ENCODE measurements at regions not wholly inside any gene's neighbourhood (a gene's known extent, or its start where the extent isn't known, plus 50 kb on each side); places are given as distances from the start of the nearest gene placed in this dataset.
A peak's percentile ranks its signal among the peaks of the same experiment; 100 is the strongest.

GRCh38 chr5:126100767-126101166, 322.4 kb upstream of the GRAMD2B start:
- WGBS (ENCODE audit: insufficient coverage) = no CpG with 5 or more reads among the region's 5 CpGs
- Histone ChIP-seq H3K27me3 (ENCODE audit: control insufficient read depth, insufficient read depth, low read length) (no peaks in the 10 kb centered on the region), H3K4me3 (ENCODE audit: low read length) (no peak overlapping the region), H3K27ac (ENCODE audit: low read length) (no peak overlapping the region), H3K4me1 (ENCODE audit: control insufficient read depth, insufficient read depth, low read length) (no peaks in the 10 kb centered on the region), H3K36me3 (ENCODE audit: control insufficient read depth, insufficient read depth, low read length) (no peaks in the 10 kb centered on the region), H3K9me3 (replicated peaks; ENCODE audit: control insufficient read depth, low read depth, low read length) (no peaks in the 10 kb centered on the region)
- peak; percentile 19 for DNase-seq

- Histone ChIP-seq H3K4me3 (ENCODE audit: low read length) (no peak overlapping the region), H3K9me3 (replicated peaks; ENCODE audit: control insufficient read depth, low read depth, low read length) (no peaks in the 10 kb centered on the region), H3K27me3 (ENCODE audit: control insufficient read depth, insufficient read depth, low read length) (no peaks in the 10 kb centered on the region), H3K4me1 (ENCODE audit: control insufficient read depth, insufficient read depth, low read length) (no peaks in the 10 kb centered on the region), H3K27ac (ENCODE audit: low read length) (no peak overlapping the region), H3K36me3 (ENCODE audit: control insufficient read depth, insufficient read depth, low read length) (no peaks in the 10 kb centered on the region)
- DNase-seq = no peak
- 78% methylated on average over 4 of the region's 4 CpGs for WGBS (ENCODE audit: insufficient coverage)
Measured at GRCh38 chr5:126101901-126102300, 321.3 kb upstream of the GRAMD2B start.

GRCh38 chr5:126103050-126103449, 320.2 kb upstream of the GRAMD2B start:
- no peaks in the 10 kb centered on the region for H3K27me3 ChIP-seq (ENCODE audit: control insufficient read depth, insufficient read depth, low read length)
- no peak overlapping the region for H3K27ac ChIP-seq (ENCODE audit: low read length)
- no peak overlapping the region for H3K4me3 ChIP-seq (ENCODE audit: low read length)
- no peaks in the 10 kb centered on the region for H3K4me1 ChIP-seq (ENCODE audit: control insufficient read depth, insufficient read depth, low read length)
- DNase-seq = no peak
- no peaks in the 10 kb centered on the region for H3K9me3 ChIP-seq (replicated peaks; ENCODE audit: control insufficient read depth, low read depth, low read length)
- H3K36me3 ChIP-seq (ENCODE audit: control insufficient read depth, insufficient read depth, low read length) = no peaks in the 10 kb centered on the region

GRCh38 chr5:126103868-126104267, 319.3 kb upstream of the GRAMD2B start:
- no peaks in the 10 kb centered on the region for H3K9me3 ChIP-seq (replicated peaks; ENCODE audit: control insufficient read depth, low read depth, low read length)
- H3K4me1 ChIP-seq (ENCODE audit: control insufficient read depth, insufficient read depth, low read length) = no peaks in the 10 kb centered on the region
- WGBS (ENCODE audit: insufficient coverage) = no CpG with 5 or more reads among the region's 1 CpG
- no peaks in the 10 kb centered on the region for H3K36me3 ChIP-seq (ENCODE audit: control insufficient read depth, insufficient read depth, low read length)
- H3K4me3 ChIP-seq (ENCODE audit: low read length) = no peak overlapping the region
- DNase-seq = no peak
- no peaks in the 10 kb centered on the region for H3K27me3 ChIP-seq (ENCODE audit: control insufficient read depth, insufficient read depth, low read length)
- H3K27ac ChIP-seq (ENCODE audit: low read length) = no peak overlapping the region

GRCh38 chr5:126104341-126104740, 318.9 kb upstream of the GRAMD2B start:
- no peak overlapping the region for H3K4me3 ChIP-seq (ENCODE audit: low read length)
- no peaks in the 10 kb centered on the region for H3K36me3 ChIP-seq (ENCODE audit: control insufficient read depth, insufficient read depth, low read length)
- DNase-seq = no peak

GRCh38 chr5:126104951-126105350, 318.3 kb upstream of the GRAMD2B start:
- Histone ChIP-seq H3K27ac (ENCODE audit: low read length) (no peak overlapping the region), H3K9me3 (replicated peaks; ENCODE audit: control insufficient read depth, low read depth, low read length) (no peaks in the 10 kb centered on the region), H3K36me3 (ENCODE audit: control insufficient read depth, insufficient read depth, low read length) (no peaks in the 10 kb centered on the region), H3K4me3 (ENCODE audit: low read length) (no peak overlapping the region), H3K27me3 (ENCODE audit: control insufficient read depth, insufficient read depth, low read length) (no peaks in the 10 kb centered on the region), H3K4me1 (ENCODE audit: control insufficient read depth, insufficient read depth, low read length) (no peaks in the 10 kb centered on the region)
- no peak for DNase-seq
- no CpG with 5 or more reads among the region's 1 CpG for WGBS (ENCODE audit: insufficient coverage)

More at GRCh38 chr5:126104341-126104740, 318.9 kb upstream of the GRAMD2B start:
- no peaks in the 10 kb centered on the region for H3K27me3 ChIP-seq (ENCODE audit: control insufficient read depth, insufficient read depth, low read length)
- no peak overlapping the region for H3K27ac ChIP-seq (ENCODE audit: low read length)
- no peaks in the 10 kb centered on the region for H3K4me1 ChIP-seq (ENCODE audit: control insufficient read depth, insufficient read depth, low read length)
- H3K9me3 ChIP-seq (replicated peaks; ENCODE audit: control insufficient read depth, low read depth, low read length) = no peaks in the 10 kb centered on the region

- no peaks in the 10 kb centered on the region for H3K9me3 ChIP-seq (replicated peaks; ENCODE audit: control insufficient read depth, low read depth, low read length)
- H3K4me1 ChIP-seq (ENCODE audit: control insufficient read depth, insufficient read depth, low read length) = no peaks in the 10 kb centered on the region
- H3K4me3 ChIP-seq (ENCODE audit: low read length) = no peak overlapping the region
- H3K36me3 ChIP-seq (ENCODE audit: control insufficient read depth, insufficient read depth, low read length) = no peaks in the 10 kb centered on the region
- H3K27me3 ChIP-seq (ENCODE audit: control insufficient read depth, insufficient read depth, low read length) = no peaks in the 10 kb centered on the region
- 89% methylated on average over 2 of the region's 3 CpGs for WGBS (ENCODE audit: insufficient coverage)
- DNase-seq = no peak
- no peak overlapping the region for H3K27ac ChIP-seq (ENCODE audit: low read length)
Measured at GRCh38 chr5:126106029-126106428, 317.2 kb upstream of the GRAMD2B start.

GRCh38 chr5:126107381-126107780, 315.8 kb upstream of the GRAMD2B start:
- Histone ChIP-seq H3K4me1 (ENCODE audit: control insufficient read depth, insufficient read depth, low read length) (no peaks in the 10 kb centered on the region), H3K9me3 (replicated peaks; ENCODE audit: control insufficient read depth, low read depth, low read length) (peaks cover 3% of the 10 kb centered on the region), H3K27ac (ENCODE audit: low read length) (no peak overlapping the region), H3K4me3 (ENCODE audit: low read length) (no peak overlapping the region), H3K36me3 (ENCODE audit: control insufficient read depth, insufficient read depth, low read length) (no peaks in the 10 kb centered on the region), H3K27me3 (ENCODE audit: control insufficient read depth, insufficient read depth, low read length) (no peaks in the 10 kb centered on the region)
- no peak for DNase-seq
- WGBS (ENCODE audit: insufficient coverage) = no CpG with 5 or more reads among the region's 2 CpGs

- no peak for DNase-seq
- H3K36me3 ChIP-seq (ENCODE audit: control insufficient read depth, insufficient read depth, low read length) = no peaks in the 10 kb centered on the region
- peaks cover 3% of the 10 kb centered on the region for H3K9me3 ChIP-seq (replicated peaks; ENCODE audit: control insufficient read depth, low read depth, low read length)
- H3K27me3 ChIP-seq (ENCODE audit: control insufficient read depth, insufficient read depth, low read length) = no peaks in the 10 kb centered on the region
- H3K27ac ChIP-seq (ENCODE audit: low read length) = no peak overlapping the region
- no peaks in the 10 kb centered on the region for H3K4me1 ChIP-seq (ENCODE audit: control insufficient read depth, insufficient read depth, low read length)
- no CpG with 5 or more reads among the region's 5 CpGs for WGBS (ENCODE audit: insufficient coverage)
- H3K4me3 ChIP-seq (ENCODE audit: low read length) = no peak overlapping the region
Measured at GRCh38 chr5:126108470-126108869, 314.7 kb upstream of the GRAMD2B start.

GRCh38 chr5:126115059-126115629, 308.1 kb upstream of the GRAMD2B start:
- 80% methylated on average over 1 of the region's 2 CpGs for WGBS (ENCODE audit: insufficient coverage)
- no peak for DNase-seq

GRCh38 chr5:126117044-126117443, 306.2 kb upstream of the GRAMD2B start:
- Histone ChIP-seq H3K9me3 (replicated peaks; ENCODE audit: control insufficient read depth, low read depth, low read length) (peaks cover under 1% of the 10 kb centered on the region), H3K36me3 (ENCODE audit: control insufficient read depth, insufficient read depth, low read length) (no peaks in the 10 kb centered on the region), H3K4me1 (ENCODE audit: control insufficient read depth, insufficient read depth, low read length) (no peaks in the 10 kb centered on the region), H3K27me3 (ENCODE audit: control insufficient read depth, insufficient read depth, low read length) (no peaks in the 10 kb centered on the region), H3K27ac (ENCODE audit: low read length) (no peak overlapping the region), H3K4me3 (ENCODE audit: low read length) (no peak overlapping the region)
- DNase-seq = no peak
- WGBS (ENCODE audit: insufficient coverage) = no CpG with 5 or more reads among the region's 1 CpG

More at GRCh38 chr5:126115059-126115629, 308.1 kb upstream of the GRAMD2B start:
- peaks cover 3% of the 10 kb centered on the region for H3K9me3 ChIP-seq (replicated peaks; ENCODE audit: control insufficient read depth, low read depth, low read length)
- no peak overlapping the region for H3K4me3 ChIP-seq (ENCODE audit: low read length)
- no peaks in the 10 kb centered on the region for H3K36me3 ChIP-seq (ENCODE audit: control insufficient read depth, insufficient read depth, low read length)
- no peaks in the 10 kb centered on the region for H3K27me3 ChIP-seq (ENCODE audit: control insufficient read depth, insufficient read depth, low read length)
- no peaks in the 10 kb centered on the region for H3K4me1 ChIP-seq (ENCODE audit: control insufficient read depth, insufficient read depth, low read length)
- no peak overlapping the region for H3K27ac ChIP-seq (ENCODE audit: low read length)
